Ectodermal cell (in vitro differentiated cells): ENCODE measurements at regions not wholly inside any gene's neighbourhood (a gene's known extent, or its start where the extent isn't known, plus 50 kb on each side); places are given as distances from the start of the nearest gene placed in this dataset.

ENCODE experiments used
- H3K27ac ChIP-seq: 2 replicates; pipeline ENCODE4 v1.7.0; 2013; ENCODE audit warnings: mild to moderate bottlenecking, low read depth, low read length; ENCODE audit not compliant: insufficient read depth, poor library complexity, severe bottlenecking
- H3K27me3 ChIP-seq: 2 replicates; pipeline ENCODE4 v1.7.0; 2013; ENCODE audit warnings: mild to moderate bottlenecking, low read length; ENCODE audit not compliant: insufficient read depth, control insufficient read depth, poor library complexity, severe bottlenecking
- H3K36me3 ChIP-seq: one replicate; pipeline ENCODE4 v1.7.0; 2013; ENCODE audit warnings: low read length; ENCODE audit not compliant: control insufficient read depth, insufficient read depth
- H3K4me1 ChIP-seq: one replicate; pipeline ENCODE4 v1.7.0; 2013; ENCODE audit warnings: low read length; ENCODE audit not compliant: control insufficient read depth, insufficient read depth
- H3K4me3 ChIP-seq: 2 replicates; pipeline ENCODE4 v1.7.0; 2013; ENCODE audit warnings: low read depth, low read length, control low read depth; ENCODE audit not compliant: insufficient read depth
- H3K9me3 ChIP-seq: 2 replicates; pipeline ENCODE4 v1.7.0; 2013; ENCODE audit warnings: mild to moderate bottlenecking, low read length, moderate library complexity; ENCODE audit not compliant: control insufficient read depth
- WGBS, 2 experiments: methylation state at CpG; one replicate each; pipeline ENCODE4 v1.1.7; 2013; ENCODE audit warnings: missing lambda C conversion rate in 2 of 2; 5-methylcytosine and 5-hydroxymethylcytosine counted together

GRCh38 chr6:156474507-156475120 lies 302.6 kb upstream of the ARID1B start:
- Histone ChIP-seq H3K9me3 (no peaks in the 10 kb centered on the region), H3K27ac (no peak overlapping the region), H3K27me3 (no peaks in the 10 kb centered on the region), H3K4me3 (no peak overlapping the region), H3K36me3 (no peaks in the 10 kb centered on the region), H3K4me1 (no peaks in the 10 kb centered on the region)
- WGBS, 2 experiments = 86 to 91% methylated on average over 4 of the region's 5 CpGs

GRCh38 chr6:156471000-156471399 lies 306.2 kb upstream of the ARID1B start:
- Histone ChIP-seq H3K27ac (no peak overlapping the region), H3K4me3 (no peak overlapping the region), H3K36me3 (no peaks in the 10 kb centered on the region), H3K9me3 (no peaks in the 10 kb centered on the region), H3K4me1 (no peaks in the 10 kb centered on the region), H3K27me3 (no peaks in the 10 kb centered on the region)

- Histone ChIP-seq H3K4me3 (no peak overlapping the region), H3K9me3 (no peaks in the 10 kb centered on the region), H3K36me3 (no peaks in the 10 kb centered on the region), H3K4me1 (no peaks in the 10 kb centered on the region), H3K27ac (no peak overlapping the region), H3K27me3 (no peaks in the 10 kb centered on the region)
- WGBS, 2 experiments = 93 to 97% methylated on average over 6 to 7 of the region's 7 CpGs
Observed at GRCh38 chr6:156464100-156464878, 312.9 kb upstream of the ARID1B start.

GRCh38 chr6:156461647-156462046 lies 315.5 kb upstream of the ARID1B start:
- Histone ChIP-seq H3K4me3 (no peak overlapping the region), H3K27ac (no peak overlapping the region), H3K4me1 (no peaks in the 10 kb centered on the region), H3K9me3 (no peaks in the 10 kb centered on the region), H3K36me3 (no peaks in the 10 kb centered on the region), H3K27me3 (no peaks in the 10 kb centered on the region)
- 93 to 94% methylated on average over 2 of the region's 2 CpGs for WGBS, 2 experiments

- Histone ChIP-seq H3K27me3 (no peaks in the 10 kb centered on the region), H3K4me1 (no peaks in the 10 kb centered on the region), H3K4me3 (no peak overlapping the region), H3K27ac (no peak overlapping the region), H3K9me3 (no peaks in the 10 kb centered on the region), H3K36me3 (no peaks in the 10 kb centered on the region)
Observed at GRCh38 chr6:156457601-156458000, 319.6 kb upstream of the ARID1B start.

- Histone ChIP-seq H3K9me3 (no peaks in the 10 kb centered on the region), H3K4me1 (no peaks in the 10 kb centered on the region), H3K27me3 (no peaks in the 10 kb centered on the region), H3K4me3 (no peak overlapping the region), H3K36me3 (no peaks in the 10 kb centered on the region), H3K27ac (no peak overlapping the region)
- 94% methylated on average over 3 of the region's 4 CpGs for WGBS, 2 experiments
Observed at GRCh38 chr6:156455847-156456246, 321.3 kb upstream of the ARID1B start.

GRCh38 chr6:156454867-156455266 lies 322.3 kb upstream of the ARID1B start:
- no peaks in the 10 kb centered on the region for H3K27me3 ChIP-seq
- no peaks in the 10 kb centered on the region for H3K9me3 ChIP-seq
- no peak overlapping the region for H3K4me3 ChIP-seq
- 88 to 90% methylated on average over 8 of the region's 8 CpGs for WGBS, 2 experiments
- H3K36me3 ChIP-seq = no peaks in the 10 kb centered on the region
- H3K27ac ChIP-seq = no peak overlapping the region
- H3K4me1 ChIP-seq = no peaks in the 10 kb centered on the region

GRCh38 chr6:156451726-156452125 lies 325.5 kb upstream of the ARID1B start:
- Histone ChIP-seq H3K4me3 (no peak overlapping the region), H3K4me1 (no peaks in the 10 kb centered on the region), H3K36me3 (no peaks in the 10 kb centered on the region), H3K27ac (no peak overlapping the region), H3K9me3 (no peaks in the 10 kb centered on the region), H3K27me3 (no peaks in the 10 kb centered on the region)
- WGBS, 2 experiments = 93 to 97% methylated on average over 4 to 5 of the region's 5 CpGs

GRCh38 chr6:156451088-156451487 lies 326.1 kb upstream of the ARID1B start:
- Histone ChIP-seq H3K9me3 (no peaks in the 10 kb centered on the region), H3K4me3 (no peak overlapping the region), H3K36me3 (no peaks in the 10 kb centered on the region), H3K27ac (no peak overlapping the region), H3K4me1 (no peaks in the 10 kb centered on the region), H3K27me3 (no peaks in the 10 kb centered on the region)
- 80 to 83% methylated on average over 3 to 4 of the region's 5 CpGs for WGBS, 2 experiments

GRCh38 chr6:156450421-156450820 lies 326.8 kb upstream of the ARID1B start:
- H3K27me3 ChIP-seq = no peaks in the 10 kb centered on the region
- H3K4me3 ChIP-seq = no peak overlapping the region
- H3K36me3 ChIP-seq = no peaks in the 10 kb centered on the region
- no peak overlapping the region for H3K27ac ChIP-seq
- no peaks in the 10 kb centered on the region for H3K9me3 ChIP-seq
- no peaks in the 10 kb centered on the region for H3K4me1 ChIP-seq
